SK-N-MC (cell line): ENCODE measurements at regions not wholly inside any gene's neighbourhood (a gene's known extent, or its start where the extent isn't known, plus 50 kb on each side); places are given as distances from the start of the nearest gene placed in this dataset.

Experiments used
- EZH2 ChIP-seq: fragments of 200-600 bp; sonication (generic); IDR thresholded peaks from one replicate; pipeline ENCODE4 v1.6.1; 2017; ENCODE audit warnings: antibody characterized with exemption
- POLR2AphosphoS5 ChIP-seq: IDR thresholded peaks from 2 replicates; pipeline ENCODE4 v1.6.1; 2012; ENCODE audit warnings: mild to moderate bottlenecking, low read depth, low read length, borderline replicate concordance

DNA sequence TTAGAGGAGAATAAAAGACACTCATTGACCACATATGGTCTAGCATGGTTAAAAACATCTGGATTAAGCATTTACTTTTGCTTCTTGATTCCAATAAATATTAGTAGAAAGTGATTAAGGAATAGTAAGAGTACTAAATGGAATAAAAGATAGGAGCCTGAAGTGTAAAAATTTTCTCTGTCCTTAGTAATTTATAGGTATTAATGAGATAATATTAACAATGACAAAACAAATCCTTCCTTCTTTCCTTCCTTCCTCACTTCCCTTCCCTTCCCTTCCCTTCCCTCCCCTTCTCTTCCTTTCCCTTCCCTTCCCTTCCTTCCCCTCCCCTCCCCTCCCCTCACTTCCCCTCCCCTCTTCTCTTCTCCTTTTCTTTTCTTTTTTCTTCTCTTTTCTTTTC, 797.5 kb upstream of the NRXN1 start:
- TF ChIP-seq EZH2 (no peak), POLR2AphosphoS5 (no peak)
